DMS53 treated with DMSO at 0.1 percent for 48 hours (cell line): ENCODE measurements at regions not wholly inside any gene's neighbourhood (a gene's known extent, or its start where the extent isn't known, plus 50 kb on each side); places are given as distances from the start of the nearest gene placed in this dataset.
A peak's percentile ranks its signal among the peaks of the same experiment; 100 is the strongest.

Experiments
- DNase-seq: peaks from one replicate; lab custom pipeline; 2025; ENCODE audit not compliant: unreplicated experiment; lab: John Stamatoyannopoulos, UW

- no peak for DNase-seq
Observed at GRCh38 chr5:87099968-87100367, 167.7 kb upstream of the RASA1 start.

- no peak for DNase-seq
Observed at GRCh38 chr5:87101321-87101720, 166.4 kb upstream of the RASA1 start.

- DNase-seq, result no peak
Observed at GRCh38 chr5:87102841-87103240, 164.8 kb upstream of the RASA1 start.

GRCh38 chr5:87103616-87104287, 163.9 kb upstream of the RASA1 start:
- no peak for DNase-seq

- no peak for DNase-seq
Observed at GRCh38 chr5:87105577-87105976, 162.1 kb upstream of the RASA1 start.

GRCh38 chr5:87109746-87110145, 157.9 kb upstream of the RASA1 start:
- no peak for DNase-seq

GRCh38 chr5:87110721-87111120, 157.0 kb upstream of the RASA1 start:
- no peak for DNase-seq

- no peak for DNase-seq
Observed at GRCh38 chr5:87113861-87114260, 153.8 kb upstream of the RASA1 start.

- DNase-seq, result no peak
Observed at GRCh38 chr5:87114631-87115030, 153.1 kb upstream of the RASA1 start.

- DNase-seq, result no peak
Observed at GRCh38 chr5:87115839-87116364, 151.8 kb upstream of the RASA1 start.

- DNase-seq, result no peak
Observed at GRCh38 chr5:87116825-87117512, 150.7 kb upstream of the RASA1 start.

- DNase-seq, result no peak
Observed at GRCh38 chr5:87119588-87119987, 148.1 kb upstream of the RASA1 start.

- DNase-seq, result peak; percentile 70
Observed at GRCh38 chr5:87120518-87121303, 147.0 kb upstream of the RASA1 start.

GRCh38 chr5:87121304-87122150, 146.2 kb upstream of the RASA1 start:
- peak; percentile 44 for DNase-seq

- no peak for DNase-seq
Observed at GRCh38 chr5:87122151-87122977, 145.3 kb upstream of the RASA1 start.

- DNase-seq, result no peak
Observed at GRCh38 chr5:87125766-87126165, 141.9 kb upstream of the RASA1 start.

GRCh38 chr5:87126869-87127268, 140.8 kb upstream of the RASA1 start:
- no peak for DNase-seq

- no peak for DNase-seq
Observed at GRCh38 chr5:87127426-87127825, 140.3 kb upstream of the RASA1 start.

GRCh38 chr5:87127956-87128687, 139.6 kb upstream of the RASA1 start:
- no peak for DNase-seq
